ENCODE measurements at regions not wholly inside any gene's neighbourhood (a gene's known extent, or its start where the extent isn't known, plus 50 kb on each side); places are given as distances from the start of the nearest gene placed in this dataset.

DNA sequence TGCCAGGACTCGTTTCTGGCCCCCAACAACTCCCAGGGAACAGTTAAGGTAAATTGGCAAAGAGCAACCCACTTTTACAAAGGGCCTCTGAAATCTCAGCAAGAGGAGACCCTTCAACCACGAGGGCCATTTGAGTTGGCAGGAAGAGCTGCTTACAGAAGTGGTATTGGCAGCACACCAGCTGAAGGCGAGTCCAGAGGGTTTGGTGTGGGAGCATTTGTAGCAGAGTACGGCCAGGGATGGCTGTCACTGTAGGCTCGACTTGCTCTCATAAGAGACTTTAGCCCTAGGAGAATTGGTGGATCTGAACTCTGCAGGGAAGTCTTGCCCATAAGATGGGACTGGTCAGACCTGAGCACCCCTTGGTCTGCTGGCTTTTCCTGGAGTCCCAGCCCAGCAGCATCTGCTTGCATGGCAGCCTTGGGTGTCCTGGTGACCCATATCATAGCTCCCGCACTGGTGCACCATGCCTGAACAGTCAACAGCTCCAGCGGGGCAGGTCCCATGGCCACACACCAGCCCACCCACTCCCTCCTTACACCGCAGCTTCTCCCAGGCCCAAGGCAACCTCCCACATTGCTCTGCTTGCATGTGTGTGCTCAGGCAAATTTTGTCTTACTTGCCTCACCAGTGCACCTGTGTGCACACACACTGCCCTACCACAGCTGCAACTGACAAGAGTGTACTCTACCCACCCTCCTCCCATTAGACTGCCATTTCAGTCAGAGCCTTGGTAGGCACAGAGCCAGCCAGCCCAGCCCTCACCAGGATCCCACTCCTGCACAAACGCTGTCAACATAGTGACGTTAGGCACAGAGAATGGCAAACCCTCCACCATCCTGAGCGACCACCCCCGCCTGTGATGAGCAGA is 861.6 kb upstream of the DPPA4 start:
- Mint-ChIP-seq H3K27ac (no peak overlapping the region), H3K4me3 (no peak overlapping the region), H3K4me1 (ENCODE audit: low read depth) (no peaks in the 10 kb centered on the region), H3K36me3 (ENCODE audit: low read depth) (peaks cover 5% of the 10 kb centered on the region; the same call in 1 of the 2 replicates), H3K9me3 (peaks cover 10% of the 10 kb centered on the region), H3K27me3 (ENCODE audit: insufficient read depth) (no peaks in the 10 kb centered on the region)
- TF ChIP-seq CTCF (IDR thresholded peaks at IDR 0.05), result no peak
- no peak for DNase-seq

DNA sequence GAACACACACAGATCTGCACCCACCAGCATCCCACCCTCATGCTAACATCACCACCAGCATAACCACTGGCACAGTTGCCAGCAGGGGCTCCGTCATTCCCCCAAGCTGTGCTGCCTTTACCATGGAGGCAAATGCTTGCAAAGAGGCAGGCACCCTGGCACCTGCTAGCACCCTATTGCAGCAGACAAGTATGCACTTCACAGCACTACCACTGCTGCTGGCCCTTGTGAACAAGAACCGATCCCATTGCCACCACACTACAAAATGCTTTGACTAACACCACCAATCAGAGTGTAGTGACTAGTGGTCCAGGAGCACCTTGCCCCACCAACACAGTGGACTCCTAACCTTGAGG is 862.2 kb upstream of the DPPA4 start:
- TF ChIP-seq CTCF (IDR thresholded peaks at IDR 0.05), result no peak
- DNase-seq, result no peak
- no peak overlapping the region for H3K4me3 Mint-ChIP-seq
- peaks cover 10% of the 10 kb centered on the region for H3K9me3 Mint-ChIP-seq
- H3K27me3 Mint-ChIP-seq (ENCODE audit: insufficient read depth), result no peaks in the 10 kb centered on the region
- H3K36me3 Mint-ChIP-seq (ENCODE audit: low read depth), result peaks cover 5% of the 10 kb centered on the region; the same call in 1 of the 2 replicates
- H3K27ac Mint-ChIP-seq, result no peak overlapping the region
- no peaks in the 10 kb centered on the region for H3K4me1 Mint-ChIP-seq (ENCODE audit: low read depth)

DNA sequence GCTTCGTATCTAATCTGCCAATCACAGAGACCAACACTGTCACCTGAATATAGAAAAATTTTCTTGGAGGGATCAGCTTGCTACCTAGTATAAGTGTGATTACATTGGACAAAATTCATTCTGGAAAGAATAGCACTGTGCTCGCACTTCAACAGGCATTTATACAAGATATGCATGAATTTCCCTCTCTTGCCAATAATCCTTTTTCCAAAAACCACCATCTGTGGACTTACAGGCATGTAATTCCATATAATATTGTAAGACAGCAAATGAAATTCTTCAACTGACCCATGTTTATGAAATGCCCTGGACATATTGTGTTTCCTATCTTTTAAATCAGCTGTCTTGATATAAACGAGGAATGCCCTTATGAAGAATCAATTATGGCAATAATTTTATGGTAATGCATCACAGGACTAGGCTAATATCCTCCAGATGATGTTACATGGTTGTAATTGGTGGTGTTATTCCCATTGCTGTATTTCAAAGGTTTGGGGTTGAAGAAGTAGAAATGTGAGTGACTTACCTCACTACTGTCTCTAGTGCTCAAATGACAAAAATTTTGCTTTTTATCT is 861.4 kb upstream of the NECTIN3 start:
- Mint-ChIP-seq H3K36me3 (ENCODE audit: low read depth) (no peaks in the 10 kb centered on the region), H3K4me3 (no peak overlapping the region), H3K4me1 (ENCODE audit: low read depth) (no peaks in the 10 kb centered on the region), H3K9me3 (no peaks in the 10 kb centered on the region), H3K27me3 (ENCODE audit: insufficient read depth) (no peaks in the 10 kb centered on the region), H3K27ac (no peak overlapping the region)
- no peak for TF ChIP-seq CTCF (IDR thresholded peaks at IDR 0.05)
- no peak for DNase-seq

DNA sequence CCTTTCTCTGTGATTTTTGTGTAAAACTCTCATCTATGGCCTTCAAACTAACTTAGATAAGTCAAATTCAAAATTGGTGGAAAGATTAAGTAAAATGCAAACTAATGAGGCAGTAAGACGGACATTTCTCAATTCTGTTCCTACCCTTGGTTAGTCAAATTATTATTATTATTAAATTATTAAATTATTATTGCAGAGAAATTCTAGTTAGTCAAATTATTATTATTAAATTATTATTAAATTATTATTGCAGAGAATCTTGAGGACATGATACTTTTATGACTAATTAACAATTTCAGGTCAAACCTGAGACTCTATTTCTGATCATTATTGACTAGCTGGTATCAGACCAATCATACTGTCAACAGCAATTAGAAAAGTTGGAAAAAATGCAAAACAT is 845.0 kb upstream of the NECTIN3 start:
- H3K4me3 Mint-ChIP-seq, result no peak overlapping the region
- no peaks in the 10 kb centered on the region for H3K36me3 Mint-ChIP-seq (ENCODE audit: low read depth)
- no peaks in the 10 kb centered on the region for H3K4me1 Mint-ChIP-seq (ENCODE audit: low read depth)
- no peak for TF ChIP-seq CTCF (IDR thresholded peaks at IDR 0.05)
- H3K27me3 Mint-ChIP-seq (ENCODE audit: insufficient read depth), result no peaks in the 10 kb centered on the region
- DNase-seq, result no peak
- no peaks in the 10 kb centered on the region for H3K9me3 Mint-ChIP-seq
- no peak overlapping the region for H3K27ac Mint-ChIP-seq

DNA sequence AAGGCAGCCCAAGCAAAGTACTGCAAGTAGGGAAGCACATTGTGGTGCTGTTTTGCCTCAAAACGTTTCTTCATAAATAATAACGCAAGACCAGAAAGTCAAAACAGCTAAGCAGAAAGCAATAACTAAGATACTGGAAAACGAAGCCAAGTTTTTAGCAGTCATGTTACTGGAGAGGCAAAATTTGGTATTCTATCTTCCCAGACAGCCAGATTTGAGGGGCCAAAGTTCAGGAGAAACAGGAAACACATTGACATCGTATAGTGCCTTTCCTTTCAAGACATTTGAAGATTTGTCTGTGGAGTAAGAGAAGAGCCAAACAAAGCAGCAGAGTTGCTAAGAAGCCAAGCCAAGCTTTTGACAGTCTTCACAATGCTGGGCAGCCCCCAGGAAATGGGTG is 843.6 kb upstream of the NECTIN3 start:
- Mint-ChIP-seq H3K4me3 (no peak overlapping the region), H3K27me3 (ENCODE audit: insufficient read depth) (no peaks in the 10 kb centered on the region), H3K4me1 (ENCODE audit: low read depth) (no peaks in the 10 kb centered on the region), H3K9me3 (no peaks in the 10 kb centered on the region), H3K27ac (no peak overlapping the region), H3K36me3 (ENCODE audit: low read depth) (no peaks in the 10 kb centered on the region)
- no peak for DNase-seq
- TF ChIP-seq CTCF (IDR thresholded peaks at IDR 0.05), result no peak

All from HFFc6 (cell line).